ENCODE measurements at regions not wholly inside any gene's neighbourhood (a gene's known extent, or its start where the extent isn't known, plus 50 kb on each side); places are given as distances from the start of the nearest gene placed in this dataset.

GRCh38 chr13:107208889-107209288 is 641.0 kb upstream of the ARGLU1 start:
- no peaks in the 10 kb centered on the region for H3K27me3 ChIP-seq (ENCODE audit: control insufficient read depth in 2 of 2, insufficient read depth in 2 of 2, low read length in 2 of 2)
- WGBS (ENCODE audit: insufficient coverage, low coverage, missing lambda C conversion rate), result 0% methylated on average over 2 of the region's 4 CpGs
- H3K27ac ChIP-seq (ENCODE audit: extremely low read depth, low read depth, low read length), result no peak overlapping the region
- H3K4me3 ChIP-seq, result no peak overlapping the region
- CTCF ChIA-PET (ENCODE audit: low intra/inter-chr PET ratio), result interaction anchor here (0.6 kb wide), 1 partner anchor 237 kb away, joined by 3 read pairs; no protein-coding TSS in a partner anchor
- TF ChIP-seq MTA3 (IDR thresholded peaks at IDR 0.05; ENCODE audit: borderline replicate concordance), result no peak
- DNase-seq (ENCODE audit: extremely low read depth in 1 of 4, low spot score in 3 of 4), result no peak
- no peaks in the 10 kb centered on the region for H3K36me3 ChIP-seq (ENCODE audit: control insufficient read depth, insufficient read depth, low read length)
- H3K4me2 ChIP-seq (ENCODE audit: insufficient read depth, low read length), result no peak overlapping the region
- intact Hi-C loops (cut with micrococcal nuclease), result loop anchor here (10.0 kb wide), 1 partner anchor 1686 kb away; no protein-coding TSS in a partner anchor
- H3K9ac ChIP-seq (ENCODE audit: insufficient read depth in 1 of 2, low read depth in 2 of 2, low read length in 2 of 2), result no peak overlapping the region
- H3K9me3 ChIP-seq (replicated peaks; ENCODE audit: control insufficient read depth, insufficient read depth, low read depth, low read length), result no peaks in the 10 kb centered on the region
- POLR2A ChIA-PET, result no interaction called here
- no peaks in the 10 kb centered on the region for H4K20me1 ChIP-seq (replicated peaks; ENCODE audit: control insufficient read depth, insufficient read depth, low read length)
- H2AFZ ChIP-seq (ENCODE audit: low read depth, low read length), result no peak overlapping the region
- H3K9me1 ChIP-seq (ENCODE audit: control insufficient read depth, insufficient read depth, low read length), result no peaks in the 10 kb centered on the region
- BruUV-seq (replicated peaks), result no TSS peak
- in situ Hi-C loops (cut with MboI), result no loop called here
- H3K4me1 ChIP-seq (replicated peaks in 1 of 2; ENCODE audit: control insufficient read depth in 2 of 2, insufficient read depth in 2 of 2, low read length in 2 of 2), result no peaks in the 10 kb centered on the region
- no peak for ATAC-seq
- FAIRE-seq, result no peak
- no peaks in the 10 kb centered on the region for H3K79me2 ChIP-seq (ENCODE audit: control insufficient read depth, insufficient read depth, low read length)

GRCh38 chr13:107205318-107206104 is 637.6 kb upstream of the ARGLU1 start:
- no peaks in the 10 kb centered on the region for H3K36me3 ChIP-seq (ENCODE audit: control insufficient read depth, insufficient read depth, low read length)
- no peaks in the 10 kb centered on the region for H3K9me3 ChIP-seq (replicated peaks; ENCODE audit: control insufficient read depth, insufficient read depth, low read depth, low read length)
- H3K4me3 ChIP-seq, result no peak overlapping the region
- under 1% methylated on average over 14 of the region's 16 CpGs for WGBS (ENCODE audit: insufficient coverage, low coverage, missing lambda C conversion rate)
- ChIA-PET POLR2A (no interaction called here), CTCF (ENCODE audit: low intra/inter-chr PET ratio) (interaction anchor here (0.7 kb wide), 1 partner anchor 668 kb away, joined by 3 read pairs; no protein-coding TSS in a partner anchor)
- H3K4me1 ChIP-seq (replicated peaks in 1 of 2; ENCODE audit: control insufficient read depth in 2 of 2, insufficient read depth in 2 of 2, low read length in 2 of 2), result no peaks in the 10 kb centered on the region
- peak; percentile 15 for FAIRE-seq
- no peak overlapping the region for H3K9ac ChIP-seq (ENCODE audit: insufficient read depth in 1 of 2, low read depth in 2 of 2, low read length in 2 of 2)
- peak; percentile 30 to 64 (median 54) for DNase-seq (ENCODE audit: extremely low read depth in 1 of 4, low spot score in 3 of 4)
- BruUV-seq (replicated peaks), result no TSS peak
- no peaks in the 10 kb centered on the region for H3K27me3 ChIP-seq (ENCODE audit: control insufficient read depth in 2 of 2, insufficient read depth in 2 of 2, low read length in 2 of 2)
- no peak overlapping the region for H3K27ac ChIP-seq (ENCODE audit: extremely low read depth, low read depth, low read length)
- in situ Hi-C loops (cut with MboI), result no loop called here
- no peaks in the 10 kb centered on the region for H3K79me2 ChIP-seq (ENCODE audit: control insufficient read depth, insufficient read depth, low read length)
- no peaks in the 10 kb centered on the region for H4K20me1 ChIP-seq (replicated peaks; ENCODE audit: control insufficient read depth, insufficient read depth, low read length)
- intact Hi-C loops (cut with micrococcal nuclease), result loop anchor here (10.0 kb wide), 1 partner anchor 1689 kb away; no protein-coding TSS in a partner anchor
- H3K4me2 ChIP-seq (ENCODE audit: insufficient read depth, low read length), result no peak overlapping the region
- peak; percentile 90 for ATAC-seq
- H2AFZ ChIP-seq (ENCODE audit: low read depth, low read length), result no peak overlapping the region
- H3K9me1 ChIP-seq (ENCODE audit: control insufficient read depth, insufficient read depth, low read length), result no peaks in the 10 kb centered on the region
- TF ChIP-seq, protein P1, sequence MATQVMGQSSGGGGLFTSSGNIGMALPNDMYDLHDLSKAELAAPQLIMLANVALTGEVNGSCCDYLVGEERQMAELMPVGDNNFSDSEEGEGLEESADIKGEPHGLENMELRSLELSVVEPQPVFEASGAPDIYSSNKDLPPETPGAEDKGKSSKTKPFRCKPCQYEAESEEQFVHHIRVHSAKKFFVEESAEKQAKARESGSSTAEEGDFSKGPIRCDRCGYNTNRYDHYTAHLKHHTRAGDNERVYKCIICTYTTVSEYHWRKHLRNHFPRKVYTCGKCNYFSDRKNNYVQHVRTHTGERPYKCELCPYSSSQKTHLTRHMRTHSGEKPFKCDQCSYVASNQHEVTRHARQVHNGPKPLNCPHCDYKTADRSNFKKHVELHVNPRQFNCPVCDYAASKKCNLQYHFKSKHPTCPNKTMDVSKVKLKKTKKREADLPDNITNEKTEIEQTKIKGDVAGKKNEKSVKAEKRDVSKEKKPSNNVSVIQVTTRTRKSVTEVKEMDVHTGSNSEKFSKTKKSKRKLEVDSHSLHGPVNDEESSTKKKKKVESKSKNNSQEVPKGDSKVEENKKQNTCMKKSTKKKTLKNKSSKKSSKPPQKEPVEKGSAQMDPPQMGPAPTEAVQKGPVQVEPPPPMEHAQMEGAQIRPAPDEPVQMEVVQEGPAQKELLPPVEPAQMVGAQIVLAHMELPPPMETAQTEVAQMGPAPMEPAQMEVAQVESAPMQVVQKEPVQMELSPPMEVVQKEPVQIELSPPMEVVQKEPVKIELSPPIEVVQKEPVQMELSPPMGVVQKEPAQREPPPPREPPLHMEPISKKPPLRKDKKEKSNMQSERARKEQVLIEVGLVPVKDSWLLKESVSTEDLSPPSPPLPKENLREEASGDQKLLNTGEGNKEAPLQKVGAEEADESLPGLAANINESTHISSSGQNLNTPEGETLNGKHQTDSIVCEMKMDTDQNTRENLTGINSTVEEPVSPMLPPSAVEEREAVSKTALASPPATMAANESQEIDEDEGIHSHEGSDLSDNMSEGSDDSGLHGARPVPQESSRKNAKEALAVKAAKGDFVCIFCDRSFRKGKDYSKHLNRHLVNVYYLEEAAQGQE (IDR thresholded peaks at IDR 0.05; ENCODE audit: borderline replicate concordance), result peak; percentile 17; the same call in 1 of the 2 replicates
- TF ChIP-seq, protein P1 (CRISPR knock-in tag; IDR thresholded peaks at IDR 0.05; ENCODE audit: low read depth), result no peak
- TF ChIP-seq ZNF589 (CRISPR knock-in tag; IDR thresholded peaks at IDR 0.05; ENCODE audit: low read depth), result no peak

All from K562 (cell line).